C4-2B (cell line): ENCODE measurements at regions not wholly inside any gene's neighbourhood (a gene's known extent, or its start where the extent isn't known, plus 50 kb on each side); places are given as distances from the start of the nearest gene placed in this dataset.

Experiments used
- ZFX ChIP-seq: fragments of 450-650 bp; IDR thresholded peaks from 2 replicates; pipeline ENCODE4 v1.6.1; 2017
- TF ChIP-seq, protein P1 (sequence below): fragments of 450-650 bp; conservative IDR thresholded peaks from 2 replicates; pipeline ENCODE4 v1.5.1; 2017; ENCODE audit warnings: mild to moderate bottlenecking

DNA sequence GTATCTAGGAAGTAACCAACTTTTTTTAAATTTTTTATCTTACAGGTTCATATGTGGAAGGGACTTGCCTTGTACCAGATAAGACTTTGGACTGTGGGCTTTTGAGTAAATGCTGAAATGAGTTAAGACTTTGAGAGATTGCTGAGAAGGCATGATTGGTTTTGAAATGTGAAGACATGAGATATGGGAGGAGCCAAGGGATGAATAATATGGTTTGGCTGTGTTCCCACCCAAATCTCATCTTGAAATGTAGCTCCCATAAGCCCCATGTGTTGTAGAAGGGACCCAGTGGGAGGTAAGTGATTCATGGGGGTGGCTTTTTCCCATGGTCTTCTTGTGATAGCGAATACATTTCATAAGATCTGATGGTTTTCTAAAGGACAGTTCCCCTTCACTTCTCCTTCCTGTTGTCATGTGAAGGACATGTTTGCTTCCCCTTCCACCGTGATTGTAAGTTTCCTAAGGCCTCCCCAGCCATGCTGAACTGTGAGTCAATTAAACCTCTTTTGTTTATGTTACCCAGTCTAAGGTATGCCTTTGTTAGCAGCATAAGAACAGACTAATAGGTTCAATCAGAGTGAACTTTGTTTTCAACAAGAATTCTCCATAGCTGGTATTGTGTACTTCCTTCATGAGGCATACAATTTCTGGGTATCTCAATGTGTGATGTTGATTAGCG is 535.6 kb upstream of the MEF2C start:
- TF ChIP-seq, protein P1, sequence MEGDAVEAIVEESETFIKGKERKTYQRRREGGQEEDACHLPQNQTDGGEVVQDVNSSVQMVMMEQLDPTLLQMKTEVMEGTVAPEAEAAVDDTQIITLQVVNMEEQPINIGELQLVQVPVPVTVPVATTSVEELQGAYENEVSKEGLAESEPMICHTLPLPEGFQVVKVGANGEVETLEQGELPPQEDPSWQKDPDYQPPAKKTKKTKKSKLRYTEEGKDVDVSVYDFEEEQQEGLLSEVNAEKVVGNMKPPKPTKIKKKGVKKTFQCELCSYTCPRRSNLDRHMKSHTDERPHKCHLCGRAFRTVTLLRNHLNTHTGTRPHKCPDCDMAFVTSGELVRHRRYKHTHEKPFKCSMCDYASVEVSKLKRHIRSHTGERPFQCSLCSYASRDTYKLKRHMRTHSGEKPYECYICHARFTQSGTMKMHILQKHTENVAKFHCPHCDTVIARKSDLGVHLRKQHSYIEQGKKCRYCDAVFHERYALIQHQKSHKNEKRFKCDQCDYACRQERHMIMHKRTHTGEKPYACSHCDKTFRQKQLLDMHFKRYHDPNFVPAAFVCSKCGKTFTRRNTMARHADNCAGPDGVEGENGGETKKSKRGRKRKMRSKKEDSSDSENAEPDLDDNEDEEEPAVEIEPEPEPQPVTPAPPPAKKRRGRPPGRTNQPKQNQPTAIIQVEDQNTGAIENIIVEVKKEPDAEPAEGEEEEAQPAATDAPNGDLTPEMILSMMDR: no peak
- no peak for TF ChIP-seq ZFX
